ENCODE measurements at regions not wholly inside any gene's neighbourhood (a gene's known extent, or its start where the extent isn't known, plus 50 kb on each side); places are given as distances from the start of the nearest gene placed in this dataset.
"Not testable (repeated sequence)": the region's sequence is repeated elsewhere in the genome, so short reads cannot be mapped to it uniquely, and the experiment has no call there.

DNA sequence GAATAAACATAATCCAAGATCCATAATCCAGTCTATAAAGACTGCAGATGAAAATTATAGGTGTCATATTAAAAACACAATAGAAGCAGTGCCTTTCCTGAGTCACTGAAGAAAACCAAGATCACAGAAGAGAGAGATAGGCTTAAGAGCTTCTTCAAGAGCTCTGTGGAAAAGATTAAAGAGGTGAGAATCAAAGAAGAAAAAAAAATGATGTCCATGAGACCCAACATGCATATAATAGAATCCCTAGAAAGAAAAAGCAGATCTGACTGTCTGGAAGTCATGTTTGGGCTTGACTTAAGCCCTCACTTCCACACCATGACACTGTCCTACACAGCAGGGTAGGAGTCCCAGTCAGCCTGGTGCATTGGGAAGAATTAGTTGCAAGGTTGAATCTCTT, 205.6 kb upstream of the PROK2 start:
- no peak for DNase-seq (ENCODE audit: low read depth in 3 of 3, low spot score in 1 of 3)

DNA sequence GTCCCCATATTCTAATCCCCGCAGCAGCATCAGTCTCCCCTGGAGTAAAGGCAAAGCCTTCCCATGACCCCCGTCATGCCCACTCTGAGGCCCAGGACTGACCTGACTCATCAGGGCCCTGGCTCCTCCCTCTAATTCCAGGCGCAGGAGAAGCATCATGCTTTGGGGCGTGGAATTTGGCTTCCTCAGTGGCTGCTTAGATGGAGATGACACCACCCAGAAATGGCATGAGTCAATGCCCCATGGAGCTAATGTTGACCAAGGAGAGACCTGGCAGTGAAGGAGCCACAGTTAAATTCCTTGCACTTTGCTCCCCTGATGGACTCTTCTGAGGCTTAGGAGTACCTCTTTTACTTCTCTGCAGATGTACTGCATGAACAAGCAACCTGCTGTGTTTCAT, 204.2 kb upstream of the PROK2 start:
- no peak for DNase-seq (ENCODE audit: low read depth in 3 of 3, low spot score in 1 of 3)

DNA sequence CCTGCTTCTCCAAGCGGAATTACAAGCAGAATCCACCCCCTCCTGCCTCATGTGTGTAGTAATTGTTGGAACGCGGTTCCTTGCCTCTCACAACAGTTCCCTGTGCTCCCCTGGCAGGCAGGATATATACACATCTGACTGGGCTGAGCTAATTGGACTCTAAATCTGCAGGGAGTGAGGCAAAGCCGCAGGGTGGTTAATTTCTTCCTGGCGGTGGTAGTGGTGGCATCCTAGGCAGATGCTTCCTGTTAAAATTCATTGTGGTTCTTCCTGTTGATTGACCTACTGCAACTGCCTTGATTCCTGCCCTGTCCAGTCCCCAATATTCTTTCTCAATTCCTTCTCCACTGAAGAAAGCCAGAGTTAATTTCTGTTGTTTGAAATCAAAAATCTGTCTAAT, 202.9 kb upstream of the PROK2 start:
- no peak for DNase-seq (ENCODE audit: low read depth in 3 of 3, low spot score in 1 of 3)

DNA sequence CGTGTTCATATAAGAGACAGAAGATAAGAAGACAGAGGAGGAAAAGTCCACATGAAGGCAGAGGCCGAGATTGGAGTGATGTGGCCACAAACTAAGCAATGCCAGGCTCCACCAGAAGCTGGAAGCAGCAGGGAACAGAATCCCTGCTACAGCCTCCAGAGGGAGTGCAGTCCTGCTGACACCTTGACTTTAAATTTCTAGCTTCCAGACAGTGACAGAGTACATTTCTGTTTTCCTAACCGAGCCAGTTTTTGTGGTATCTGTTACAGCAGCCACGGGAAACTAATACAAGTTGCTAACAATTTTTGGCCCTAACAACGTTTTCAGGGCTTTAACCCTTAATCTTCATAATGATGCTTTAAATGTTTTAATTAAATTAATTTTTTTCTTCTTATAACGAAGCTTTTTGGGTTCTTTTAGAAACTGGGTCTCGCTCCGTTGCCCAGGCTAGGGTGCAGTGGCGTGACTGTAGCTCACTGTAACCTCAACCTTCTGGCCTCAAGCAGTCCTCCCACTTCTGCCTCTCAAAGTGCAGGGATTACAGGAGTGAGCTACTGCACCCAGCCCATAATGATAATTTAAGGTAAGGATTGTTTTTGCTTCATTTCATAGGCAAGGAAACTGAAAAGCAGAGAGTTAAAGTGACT, 202.3 kb upstream of the PROK2 start:
- DNase-seq (ENCODE audit: low read depth in 3 of 3, low spot score in 1 of 3), result no peak

DNA sequence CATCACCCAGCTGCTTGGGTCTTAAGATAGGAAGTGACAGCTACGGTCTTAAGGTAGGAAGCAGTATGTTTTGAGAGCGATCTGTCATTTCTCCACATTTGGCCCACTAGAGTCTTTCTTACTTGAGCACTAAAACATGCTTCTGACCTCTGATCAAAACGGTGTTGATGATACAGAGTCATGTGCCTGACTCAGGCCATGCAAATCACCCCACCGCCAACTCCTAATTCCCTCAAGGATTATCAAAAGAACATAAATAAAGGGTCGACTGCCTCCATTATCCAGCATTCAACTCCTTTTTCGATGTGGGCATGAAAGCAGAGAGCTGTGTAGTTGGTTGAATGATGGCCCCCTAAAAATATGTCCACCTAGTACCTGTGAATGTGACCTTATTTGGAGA, 201.7 kb upstream of the PROK2 start:
- no peak for DNase-seq (ENCODE audit: low read depth in 3 of 3, low spot score in 1 of 3)

DNA sequence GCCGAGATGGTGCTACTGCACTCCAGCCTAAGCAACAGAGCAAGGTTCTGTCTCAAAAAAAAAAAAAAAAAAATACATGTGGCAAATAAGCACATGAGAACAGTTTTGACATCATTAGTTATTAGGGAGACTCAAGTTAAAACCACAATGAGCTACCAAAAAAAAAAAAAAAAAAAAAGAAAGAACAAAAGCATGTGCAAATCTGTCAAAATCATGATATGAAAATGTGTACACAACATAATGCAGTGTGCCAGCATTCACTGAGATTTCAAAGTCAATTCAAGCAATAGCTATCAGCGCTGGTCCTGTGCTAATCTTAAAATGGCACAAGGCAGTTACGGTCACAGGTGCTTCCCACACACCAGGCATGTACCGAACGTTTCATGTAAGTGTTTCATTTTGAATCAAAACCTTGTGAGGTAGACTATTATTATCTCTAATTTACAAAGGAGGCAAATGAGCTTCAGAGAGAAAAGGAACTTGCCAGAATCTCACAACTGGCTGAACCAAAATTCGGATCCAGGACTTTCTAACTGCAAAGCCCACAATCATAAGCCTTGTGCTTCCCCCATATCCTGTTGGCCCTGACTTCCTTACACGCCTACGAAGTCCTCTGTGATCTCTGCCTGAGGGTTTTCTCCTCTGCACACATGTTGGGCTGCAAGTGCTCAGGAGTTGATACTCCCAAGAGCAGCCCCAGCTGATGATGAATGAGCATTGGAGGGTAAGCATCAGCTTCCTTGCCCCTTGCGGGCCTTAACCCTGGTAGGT, 200.1 kb upstream of the PROK2 start:
- DNase-seq (ENCODE audit: low read depth in 3 of 3, low spot score in 1 of 3), result no peak

DNA sequence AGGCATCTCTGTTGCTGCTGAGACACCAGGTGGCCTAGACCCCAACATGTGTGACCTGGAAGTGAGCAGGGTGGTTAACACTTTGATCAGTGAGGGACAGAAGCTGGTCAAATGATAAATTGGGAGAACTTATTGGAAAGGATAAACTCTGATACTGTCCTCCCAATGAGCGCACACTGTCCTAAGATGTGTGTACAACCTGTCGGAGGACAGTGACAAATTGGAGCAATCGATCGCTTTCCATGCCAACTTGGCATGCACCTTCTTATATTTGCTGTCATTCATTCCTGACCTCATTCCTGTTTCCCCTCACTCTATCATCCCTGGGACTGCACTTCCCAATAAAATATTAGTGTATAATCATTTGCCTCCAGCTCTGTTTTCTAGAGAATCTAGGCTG, 198.7 kb upstream of the PROK2 start:
- no peak for DNase-seq (ENCODE audit: low read depth in 3 of 3, low spot score in 1 of 3)

DNA sequence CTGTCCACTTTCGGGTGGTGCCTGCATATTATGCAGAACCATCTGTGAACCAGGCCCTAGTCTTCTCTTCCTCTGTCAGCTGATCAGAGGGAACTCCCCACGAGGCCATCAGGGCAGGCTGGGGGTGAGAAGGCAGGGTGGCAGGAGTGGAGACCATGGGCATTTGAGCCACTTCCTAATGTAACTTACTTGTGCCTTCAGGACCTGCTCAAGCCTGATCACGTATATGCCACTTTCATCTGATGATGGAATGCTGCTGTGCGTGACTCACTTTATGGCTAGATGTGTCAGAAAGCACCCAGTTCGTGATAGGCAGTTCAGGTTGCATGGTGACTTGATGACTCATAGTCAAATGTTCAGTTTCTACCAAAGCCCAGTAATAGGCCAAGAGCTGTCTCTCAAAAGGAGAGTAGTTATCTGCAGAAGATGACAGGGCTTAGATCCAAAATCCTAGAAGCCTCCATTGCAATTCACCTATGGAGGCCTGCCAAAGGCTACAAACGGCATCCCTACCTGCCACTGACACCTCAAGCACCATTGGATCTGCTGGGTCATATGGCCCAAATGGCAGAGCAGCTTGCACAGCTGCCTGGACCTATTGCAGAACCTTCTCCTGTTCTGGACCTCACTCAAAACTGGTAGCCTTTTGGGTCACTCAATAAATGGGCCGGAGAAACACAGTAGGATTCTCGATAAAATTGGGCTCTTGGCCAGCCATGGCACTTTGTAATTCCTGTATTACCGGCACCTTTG, 197.7 kb upstream of the PROK2 start:
- not testable (repeated sequence) for DNase-seq (ENCODE audit: low read depth in 3 of 3, low spot score in 1 of 3)

DNA sequence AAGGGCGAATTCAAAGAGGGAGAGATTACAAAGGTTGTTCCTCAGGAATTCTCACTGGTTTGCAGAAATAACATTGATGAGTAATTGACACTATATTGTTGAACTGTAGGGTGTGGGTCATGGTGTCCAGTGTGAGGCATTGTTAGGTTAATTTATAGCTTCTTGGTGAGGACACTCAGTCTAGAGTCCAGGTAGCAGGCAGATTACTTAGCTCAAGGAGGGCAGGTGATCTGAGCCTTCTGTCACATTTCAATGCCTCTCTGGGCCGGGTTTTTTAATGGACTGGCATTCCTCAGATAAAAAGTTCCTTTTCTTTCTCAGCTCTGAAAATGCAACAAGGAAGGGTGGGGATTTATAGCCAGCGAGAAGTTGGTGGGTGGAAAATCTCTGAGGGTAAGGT, 194.2 kb upstream of the PROK2 start:
- no peak for DNase-seq (ENCODE audit: low read depth in 3 of 3, low spot score in 1 of 3)

DNA sequence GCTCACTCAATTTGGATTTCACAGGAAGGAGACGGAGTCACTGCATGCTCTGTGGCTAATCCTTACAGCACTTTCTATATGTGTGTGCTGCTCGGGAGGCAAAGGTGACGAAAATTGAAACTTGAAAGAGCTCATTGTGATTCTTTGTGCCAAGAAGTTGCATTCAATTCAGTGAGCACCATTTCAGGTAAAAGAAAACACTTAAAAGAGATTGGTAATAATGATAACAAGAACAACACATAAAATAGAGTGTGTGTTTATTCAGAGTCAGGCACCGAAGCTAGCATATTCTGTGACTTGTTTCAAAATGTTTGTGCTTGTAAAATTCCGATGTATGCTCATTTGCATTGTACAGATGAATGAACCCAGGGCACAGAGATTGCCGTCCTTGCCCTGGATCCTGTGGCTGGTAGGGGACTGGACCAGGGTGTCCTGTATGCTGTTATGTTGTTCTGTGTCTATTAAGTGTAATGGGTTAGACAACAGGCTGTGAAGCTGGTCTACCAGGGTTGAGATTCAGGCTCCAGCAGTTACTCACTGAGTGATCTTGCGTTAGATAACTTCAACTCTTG, 193.3 kb upstream of the PROK2 start:
- no peak for DNase-seq (ENCODE audit: low read depth in 3 of 3, low spot score in 1 of 3)

DNA sequence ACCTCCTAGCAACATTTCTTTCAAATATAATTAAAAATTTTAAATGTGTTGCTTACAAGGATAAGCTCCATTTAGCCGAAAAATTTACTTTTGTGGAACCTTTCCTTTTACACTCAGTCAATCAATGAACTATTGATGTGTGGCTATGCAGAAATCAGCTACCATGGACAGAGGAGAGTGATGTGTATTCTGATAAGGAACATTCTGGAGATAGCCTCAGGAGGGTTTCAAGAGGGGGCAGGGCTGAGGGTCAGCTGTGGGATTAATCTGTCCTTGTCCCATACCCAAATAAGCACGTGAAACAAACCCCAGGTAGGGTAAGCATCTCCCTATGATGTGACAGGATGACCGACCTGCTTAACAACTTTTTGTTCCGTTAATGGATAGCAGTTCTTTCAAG, 192.6 kb upstream of the PROK2 start:
- no peak for DNase-seq (ENCODE audit: low read depth in 3 of 3, low spot score in 1 of 3)

DNA sequence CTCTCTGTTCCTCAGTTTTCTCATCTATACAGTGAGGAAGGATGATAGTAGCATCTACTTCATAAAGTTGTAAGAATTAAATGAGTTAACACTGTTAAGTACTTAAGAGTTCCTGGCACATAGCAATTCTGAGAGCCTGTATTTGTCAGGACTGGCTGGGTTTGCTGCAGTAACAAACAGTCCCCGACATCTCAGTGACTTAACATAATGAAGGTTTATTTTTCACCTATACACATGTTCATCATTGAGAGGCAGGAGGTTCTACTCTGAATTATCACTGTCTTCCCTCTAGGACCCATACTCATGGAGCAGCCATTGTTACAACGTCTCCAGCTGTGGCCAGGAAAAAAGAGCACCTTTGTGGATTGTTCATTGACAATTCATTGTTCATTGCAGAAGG, 190.6 kb upstream of the PROK2 start:
- no peak for DNase-seq (ENCODE audit: low read depth in 3 of 3, low spot score in 1 of 3)

DNA sequence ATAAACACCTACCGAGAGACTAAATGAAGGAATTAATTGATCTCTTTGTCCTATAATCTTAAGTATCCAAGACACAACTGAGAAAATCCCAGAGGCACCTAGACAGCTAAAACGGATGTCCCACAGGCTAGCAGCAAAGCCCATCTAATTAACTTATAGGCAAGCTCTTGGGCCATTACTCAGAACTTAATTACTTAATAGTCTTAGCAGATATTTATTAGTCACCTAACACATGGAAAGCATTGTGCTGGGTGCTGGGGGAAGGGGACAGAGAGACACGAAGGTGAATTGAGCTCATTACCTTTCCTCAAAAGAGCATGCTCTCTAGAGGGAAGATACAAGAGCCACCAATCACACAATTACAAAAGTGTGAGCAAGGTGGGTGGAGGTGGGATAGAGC, 189.8 kb upstream of the PROK2 start:
- DNase-seq (ENCODE audit: low read depth in 3 of 3, low spot score in 1 of 3), result no peak

DNA sequence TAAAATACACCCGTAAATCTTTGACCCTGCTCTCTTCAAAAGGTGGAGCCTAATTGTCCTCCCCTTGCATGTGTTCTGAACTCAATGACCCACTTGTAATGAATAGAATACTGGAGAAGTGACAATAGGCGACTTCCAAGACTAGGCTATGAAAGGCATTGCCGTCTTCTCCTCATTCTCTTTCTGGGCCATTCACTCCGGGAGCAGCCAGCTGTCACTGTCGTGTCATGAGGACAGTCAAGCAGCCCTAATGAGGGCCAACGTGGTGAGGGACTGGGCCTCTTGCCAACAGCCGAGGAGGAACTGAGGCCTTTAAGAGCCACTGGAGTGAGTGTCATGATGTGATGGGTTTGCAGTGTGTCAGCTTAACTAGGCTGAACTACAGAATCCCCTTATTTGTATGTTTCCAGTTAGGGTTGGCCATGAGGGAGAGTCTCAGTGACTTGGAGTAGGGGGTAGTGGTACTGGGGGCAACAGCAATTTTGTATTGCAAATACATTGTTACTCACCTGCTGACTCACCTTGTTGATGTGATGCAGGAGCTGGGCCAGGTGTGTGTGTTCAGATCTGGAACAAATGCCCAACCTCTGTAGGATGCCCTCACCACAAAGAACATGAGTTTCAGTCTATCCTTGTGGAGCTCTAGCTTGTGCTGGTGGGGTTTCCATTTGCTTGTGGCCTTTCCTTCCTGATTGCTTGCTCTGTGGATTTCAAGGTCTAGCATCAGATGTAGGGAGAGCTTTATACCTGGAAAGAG, 188.5 kb upstream of the PROK2 start:
- DNase-seq (ENCODE audit: low read depth in 3 of 3, low spot score in 1 of 3), result no peak

DNA sequence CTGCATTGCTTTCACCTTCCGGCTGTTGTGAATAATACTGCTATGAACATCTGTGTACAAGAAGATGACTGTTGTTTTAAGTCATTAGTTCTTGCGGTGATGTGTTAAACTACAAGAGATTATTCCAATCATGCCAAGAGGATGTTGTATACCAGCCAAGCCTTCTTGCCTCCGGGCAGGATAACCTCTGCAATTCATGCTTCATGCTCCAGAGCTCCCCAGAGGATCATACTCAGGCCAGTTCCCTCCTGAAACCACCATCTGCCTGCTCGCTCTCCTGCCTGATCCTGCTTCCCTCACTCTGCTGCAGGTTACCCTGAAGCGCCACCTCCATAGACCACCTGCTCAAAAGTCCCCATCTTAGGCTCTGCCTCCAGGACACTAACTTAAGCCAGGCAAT, 187.1 kb upstream of the PROK2 start:
- DNase-seq (ENCODE audit: low read depth in 3 of 3, low spot score in 1 of 3), result no peak

DNA sequence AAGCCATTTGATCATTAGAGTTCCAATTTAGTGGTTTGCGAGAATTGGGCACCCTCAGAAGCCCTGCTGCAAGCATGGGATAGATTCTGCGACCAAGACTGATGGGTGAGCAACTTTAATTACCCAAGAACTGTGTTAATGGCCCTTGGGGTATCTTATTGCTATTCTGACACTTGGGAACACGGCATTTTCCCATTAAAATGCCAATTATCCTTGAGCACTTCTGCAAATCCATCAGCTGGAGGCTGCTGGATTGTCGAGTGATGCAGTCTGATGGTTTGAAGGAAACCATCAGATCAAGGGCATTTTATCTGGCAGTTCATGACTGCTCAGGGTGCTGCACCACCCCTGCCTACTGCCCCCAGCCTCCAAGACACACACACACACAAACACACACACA, 183.6 kb upstream of the PROK2 start:
- DNase-seq (ENCODE audit: low read depth in 3 of 3, low spot score in 1 of 3), result no peak

DNA sequence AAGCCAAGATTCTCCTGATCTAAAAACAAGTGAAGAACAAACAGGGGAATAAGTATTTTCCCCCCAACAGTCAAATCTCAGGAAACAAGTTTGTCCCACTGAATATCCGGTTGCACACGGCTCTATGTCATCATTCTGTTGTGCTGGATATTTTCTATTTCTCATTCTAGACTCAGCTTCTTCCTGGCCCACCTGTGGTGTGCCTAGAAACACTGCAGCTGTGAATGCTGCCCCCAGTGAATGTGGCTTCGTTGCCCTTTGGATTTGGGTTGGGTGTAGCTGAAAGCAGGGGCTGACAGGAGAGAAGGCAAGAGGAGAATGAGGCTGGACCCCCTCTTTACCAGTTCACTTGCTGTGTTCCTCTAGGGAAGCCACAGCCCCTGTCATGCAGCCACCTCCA, 181.2 kb upstream of the PROK2 start:
- DNase-seq (ENCODE audit: low read depth in 3 of 3, low spot score in 1 of 3), result no peak

DNA sequence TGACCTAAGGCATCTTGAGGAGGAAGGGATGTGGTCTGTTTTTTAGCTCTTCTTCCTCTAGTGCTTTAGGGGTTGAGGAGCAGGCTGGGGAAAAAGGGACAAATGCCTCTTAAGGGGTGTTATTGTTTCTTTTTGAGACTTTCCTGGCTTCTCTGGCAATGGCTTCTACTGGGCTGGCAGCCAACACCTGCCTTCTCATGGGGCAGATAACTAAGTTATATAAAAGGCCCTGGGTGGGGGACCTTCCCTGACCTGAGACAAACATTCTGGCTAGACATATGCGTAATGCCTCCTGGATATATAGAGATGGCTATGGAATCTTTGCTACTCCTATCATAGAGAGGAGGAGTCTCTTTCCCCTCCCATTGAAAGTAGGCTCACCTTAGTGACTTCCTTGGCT, 179.2 kb upstream of the PROK2 start:
- no peak for DNase-seq (ENCODE audit: low read depth in 3 of 3, low spot score in 1 of 3)

DNA sequence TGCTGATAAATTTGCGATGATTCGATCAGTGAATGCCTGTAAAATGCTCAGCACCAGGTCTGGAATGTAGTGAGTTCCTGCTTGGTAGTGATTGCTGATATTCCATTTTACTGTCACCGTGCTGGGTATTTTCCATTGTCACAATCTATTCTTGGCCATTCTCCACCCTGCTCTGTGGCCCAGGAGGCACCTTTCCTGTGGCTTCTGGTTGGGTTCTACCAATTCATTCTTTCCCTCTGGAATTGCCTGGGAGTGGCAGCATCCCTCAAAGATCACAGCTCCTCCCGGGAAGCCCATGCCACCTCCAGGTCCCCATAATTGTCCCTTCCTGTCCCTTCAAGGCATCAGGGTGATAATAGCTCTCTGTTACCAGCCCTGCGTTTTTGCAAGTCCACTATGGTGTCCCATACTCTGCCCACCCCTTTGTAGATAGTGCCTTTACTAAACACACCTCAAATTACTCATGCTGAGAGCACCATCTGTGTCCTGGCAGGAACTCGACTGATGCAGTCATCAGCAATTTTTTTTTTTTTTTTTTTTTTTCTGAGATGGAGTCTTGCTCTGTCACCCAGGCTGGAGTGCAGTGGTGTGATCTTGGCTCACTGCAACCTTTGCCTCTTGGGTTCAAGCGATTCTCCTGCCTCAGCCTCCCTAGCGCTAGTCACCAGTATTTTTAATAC, 177.8 kb upstream of the PROK2 start:
- no peak for DNase-seq (ENCODE audit: low read depth in 3 of 3, low spot score in 1 of 3)

DNA sequence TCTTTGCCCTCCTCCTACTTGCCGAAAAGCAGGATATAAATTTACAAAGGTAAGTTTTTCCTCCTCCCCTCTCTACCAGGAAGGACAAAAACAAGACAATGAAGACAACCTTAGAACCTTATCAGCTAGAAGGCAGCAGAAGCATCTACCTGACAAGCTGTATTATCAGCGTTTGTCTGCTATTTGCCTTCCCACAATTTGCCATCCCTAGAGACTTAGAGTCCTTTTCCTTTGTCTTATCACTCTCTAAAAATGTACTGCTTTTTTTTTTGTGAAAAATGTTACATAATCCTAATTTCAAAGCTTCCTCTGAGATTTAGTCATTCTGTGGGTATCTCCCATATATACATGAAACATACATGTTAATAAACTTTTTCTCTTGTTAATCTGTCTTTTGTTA, 176.9 kb upstream of the PROK2 start:
- no peak for DNase-seq (ENCODE audit: low read depth in 3 of 3, low spot score in 1 of 3)

DNA sequence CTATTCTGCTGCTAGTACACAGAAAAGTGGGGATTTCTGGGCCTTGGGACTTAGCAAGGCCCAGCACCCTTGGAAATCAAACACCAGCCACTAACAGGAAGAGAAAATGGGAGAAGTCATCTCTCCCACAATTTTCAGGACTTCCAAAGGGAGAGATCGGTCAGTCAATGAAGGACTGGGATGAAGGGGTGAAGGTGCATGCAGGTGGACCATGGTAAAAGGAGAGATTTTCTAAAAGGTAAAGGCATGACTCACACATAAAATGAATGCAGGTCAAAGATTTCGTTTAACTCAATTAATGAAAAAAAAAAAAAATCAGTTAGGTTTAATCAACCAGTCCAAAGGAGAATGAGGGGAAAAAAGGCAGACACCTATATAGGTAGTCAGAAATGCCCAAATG, 176.4 kb upstream of the PROK2 start:
- no peak for DNase-seq (ENCODE audit: low read depth in 3 of 3, low spot score in 1 of 3)

Data from stimulated activated CD4-positive, alpha-beta T cell treated with anti-CD3 and anti-CD28 coated beads, TNF-alpha, amount 100 ng/mL, for 1 hour (primary cell).